ENCODE measurements at regions not wholly inside any gene's neighbourhood (a gene's known extent, or its start where the extent isn't known, plus 50 kb on each side); places are given as distances from the start of the nearest gene placed in this dataset.
"Not testable (repeated sequence)": the region's sequence is repeated elsewhere in the genome, so short reads cannot be mapped to it uniquely, and the experiment has no call there.

DNA sequence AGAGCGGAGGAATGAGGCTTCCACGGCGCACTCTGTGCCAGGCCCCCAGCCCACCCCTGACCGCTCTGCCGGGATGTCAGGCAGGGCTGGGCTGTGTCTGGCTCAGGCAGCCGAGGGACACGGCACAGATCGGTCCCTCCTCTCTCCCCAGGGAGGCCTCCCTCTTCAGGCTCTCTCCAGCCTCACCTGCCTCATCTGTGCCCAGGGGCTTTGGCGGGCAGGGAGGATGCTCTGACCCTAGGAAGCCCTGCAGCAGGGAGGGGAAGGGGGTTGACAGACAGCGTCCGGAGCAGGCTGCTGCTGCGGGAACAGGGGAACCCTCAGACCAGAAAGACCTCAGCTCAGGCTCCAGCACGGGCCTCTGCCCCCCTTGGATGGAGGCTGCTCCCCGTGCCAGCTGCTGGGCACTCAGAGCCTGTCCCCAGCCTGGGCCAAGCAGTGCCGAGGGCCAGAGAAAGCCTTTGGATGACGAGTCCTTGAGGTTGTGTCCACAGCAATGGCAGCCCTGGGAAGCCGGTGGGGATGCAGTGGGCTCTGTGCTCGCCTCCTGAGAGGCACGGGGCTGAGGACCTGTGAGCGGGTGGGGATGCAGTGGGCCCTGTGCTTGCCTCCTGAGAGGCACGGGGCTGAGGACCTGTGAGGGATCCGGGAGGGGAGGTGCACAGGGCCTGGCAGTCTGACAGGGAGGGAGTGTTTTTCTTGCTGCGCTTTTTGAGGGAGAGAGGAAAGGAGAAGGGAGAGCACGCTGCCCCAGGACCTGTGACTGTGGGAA is 66.9 kb downstream of the FOXL3 start:
- DNase-seq = no peak

DNA sequence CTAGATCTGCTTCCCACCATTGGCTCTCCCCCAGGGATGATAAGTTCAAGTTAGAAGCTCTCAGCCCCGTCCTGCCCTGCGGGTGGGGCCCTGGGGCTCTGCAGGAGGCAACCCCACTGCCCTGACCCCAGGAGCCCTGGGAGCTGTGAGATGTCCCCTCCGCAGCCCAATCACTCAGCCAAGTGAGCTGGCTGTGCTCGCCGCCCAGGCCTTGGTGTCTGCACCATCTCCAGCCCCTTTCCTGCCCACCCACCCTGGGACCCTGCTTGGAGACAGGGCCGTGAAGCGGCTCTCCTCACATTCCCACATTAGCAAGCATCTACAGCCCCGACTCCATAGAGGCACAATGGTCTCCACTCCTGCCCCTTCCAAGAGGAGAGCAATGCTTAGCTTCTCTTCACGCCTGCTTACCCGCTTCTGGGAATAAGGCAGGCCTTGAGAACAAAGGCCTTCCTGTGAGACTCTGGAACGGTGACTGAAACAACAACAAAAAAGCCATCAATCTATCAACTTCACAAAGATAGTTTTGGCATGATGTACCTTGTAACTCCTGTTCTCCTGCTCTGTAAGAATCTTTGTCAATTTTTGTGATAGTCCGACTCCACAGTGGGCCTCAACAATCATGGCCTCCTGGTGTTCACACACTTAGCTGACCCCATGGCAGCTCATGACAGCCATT is 67.7 kb downstream of the FOXL3 start:
- no peak for DNase-seq

DNA sequence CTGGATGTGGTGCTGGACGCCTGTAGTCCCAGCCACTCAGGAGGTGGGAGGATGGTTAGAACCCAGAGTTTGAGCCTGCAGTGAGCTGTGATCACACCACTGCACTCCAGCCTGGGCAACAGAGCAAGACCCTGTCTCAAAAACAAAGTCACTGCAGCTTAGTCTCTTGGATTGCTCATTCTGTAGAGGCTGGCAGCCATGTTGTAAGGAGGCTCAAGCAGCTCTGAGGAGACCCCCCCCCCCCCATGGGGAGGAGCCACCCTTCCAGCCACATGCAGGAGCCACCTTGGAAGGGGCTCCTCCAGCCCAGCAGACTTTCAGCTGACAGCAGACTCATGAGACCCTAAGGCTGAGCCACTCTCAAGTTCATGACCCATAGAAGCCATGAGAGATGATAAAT is 68.4 kb downstream of the FOXL3 start:
- DNase-seq = no peak

DNA sequence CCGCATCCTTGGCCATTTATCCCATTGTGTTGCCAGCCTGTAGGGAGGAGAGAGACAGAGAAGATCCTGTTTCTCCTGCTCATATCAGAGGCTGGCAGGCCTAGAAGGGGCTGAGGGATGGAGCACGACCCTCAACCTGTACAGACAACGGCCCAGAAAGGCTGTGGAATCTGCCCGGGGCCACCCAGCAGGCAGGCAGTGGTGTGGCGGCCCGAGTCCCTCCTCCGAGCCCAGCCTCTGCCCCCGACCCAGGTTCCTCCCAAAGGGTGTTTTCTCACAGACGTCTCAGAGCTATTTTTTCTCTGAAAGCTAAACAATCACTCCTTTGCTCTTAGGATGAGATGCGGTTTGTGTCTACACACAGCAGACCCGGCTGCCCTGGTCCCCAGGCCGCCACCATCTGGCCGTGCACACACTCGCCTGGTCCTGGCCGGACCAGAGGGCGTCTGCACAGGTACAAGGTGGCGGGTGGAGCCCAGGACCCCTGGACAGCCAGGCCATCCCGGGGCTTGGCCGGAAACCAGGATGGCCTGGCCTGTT is 69.3 kb downstream of the FOXL3 start:
- no peak for DNase-seq

DNA sequence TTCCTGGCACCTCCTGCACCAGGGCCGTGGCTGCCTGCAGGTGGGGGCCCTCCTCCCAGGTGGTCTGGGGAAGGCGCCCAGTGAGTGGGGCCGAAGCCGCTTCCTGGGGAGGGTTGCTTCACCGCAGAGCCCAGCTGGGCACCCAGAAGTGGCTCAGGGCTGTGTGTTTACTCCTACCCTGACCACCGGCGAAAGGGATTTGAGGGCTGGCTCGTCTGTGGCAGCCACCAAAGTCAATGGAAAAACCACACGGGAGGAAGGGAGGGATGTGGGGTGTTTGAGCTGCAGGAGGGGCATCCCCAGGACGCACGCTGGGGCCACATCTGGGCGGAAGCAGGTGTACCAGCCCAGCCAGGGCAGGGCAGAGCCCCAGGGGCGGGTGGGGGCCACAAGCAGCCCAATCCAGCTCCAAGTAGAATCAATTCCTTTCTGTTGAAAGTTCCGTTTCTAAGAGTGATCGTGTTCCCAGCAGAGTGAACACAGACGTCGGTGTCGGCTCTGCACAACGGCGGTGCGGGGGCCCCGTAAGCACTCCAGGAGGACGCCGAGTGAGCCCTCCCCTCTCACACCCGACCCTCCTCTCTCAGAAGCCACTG is 69.9 kb downstream of the FOXL3 start:
- no peak for DNase-seq

DNA sequence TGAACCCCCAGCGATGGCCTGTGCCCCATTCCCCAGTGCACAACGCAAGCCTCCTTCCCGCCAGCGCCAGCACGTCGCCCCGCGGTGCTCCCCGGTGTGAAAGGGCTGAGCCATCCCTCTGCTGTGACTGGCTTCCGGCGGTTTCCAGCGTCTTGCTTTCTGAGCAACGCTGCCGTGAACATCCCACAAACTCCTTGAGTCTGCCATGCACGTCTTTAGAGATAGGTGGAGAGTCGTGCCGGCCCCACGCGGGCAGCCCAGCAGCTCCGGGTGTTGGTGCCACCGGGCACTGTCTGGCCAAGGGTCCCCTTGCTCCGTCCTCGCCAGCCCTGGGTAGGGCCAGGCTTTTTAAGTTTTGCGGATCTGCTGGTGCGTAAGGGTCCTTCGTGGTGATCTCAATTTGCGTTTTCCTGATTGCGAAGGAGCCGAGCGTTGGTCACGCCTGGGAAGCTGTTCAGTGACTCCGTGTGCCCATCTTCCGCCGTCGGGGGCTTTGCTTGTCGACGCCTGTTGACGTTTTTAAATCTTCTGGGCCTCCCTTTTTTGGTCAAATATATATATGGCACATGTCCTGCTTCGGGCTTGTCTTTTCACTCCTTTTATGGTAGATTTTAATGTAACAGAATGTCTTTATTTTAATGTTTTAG is 70.6 kb downstream of the FOXL3 start:
- DNase-seq = peak; percentile 44

DNA sequence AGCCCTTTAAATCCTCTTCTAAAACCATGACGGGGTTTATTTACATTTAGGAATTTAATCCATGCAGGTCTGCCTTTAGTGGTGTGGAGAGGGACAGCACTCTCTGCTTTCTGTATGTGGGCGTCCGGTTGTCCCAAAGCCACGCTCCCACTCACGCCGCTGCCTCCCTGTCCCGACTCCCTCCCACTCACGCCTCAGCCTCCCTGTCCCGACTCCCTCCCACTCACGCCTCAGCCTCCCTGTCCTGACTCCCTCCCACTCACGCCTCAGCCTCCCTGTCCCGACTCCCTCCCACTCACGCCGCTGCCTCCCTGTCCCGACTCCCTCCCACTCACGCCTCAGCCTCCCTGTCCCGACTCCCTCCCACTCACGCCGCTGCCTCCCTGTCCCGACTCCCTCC is 71.2 kb downstream of the FOXL3 start:
- not testable (repeated sequence) for DNase-seq

DNA sequence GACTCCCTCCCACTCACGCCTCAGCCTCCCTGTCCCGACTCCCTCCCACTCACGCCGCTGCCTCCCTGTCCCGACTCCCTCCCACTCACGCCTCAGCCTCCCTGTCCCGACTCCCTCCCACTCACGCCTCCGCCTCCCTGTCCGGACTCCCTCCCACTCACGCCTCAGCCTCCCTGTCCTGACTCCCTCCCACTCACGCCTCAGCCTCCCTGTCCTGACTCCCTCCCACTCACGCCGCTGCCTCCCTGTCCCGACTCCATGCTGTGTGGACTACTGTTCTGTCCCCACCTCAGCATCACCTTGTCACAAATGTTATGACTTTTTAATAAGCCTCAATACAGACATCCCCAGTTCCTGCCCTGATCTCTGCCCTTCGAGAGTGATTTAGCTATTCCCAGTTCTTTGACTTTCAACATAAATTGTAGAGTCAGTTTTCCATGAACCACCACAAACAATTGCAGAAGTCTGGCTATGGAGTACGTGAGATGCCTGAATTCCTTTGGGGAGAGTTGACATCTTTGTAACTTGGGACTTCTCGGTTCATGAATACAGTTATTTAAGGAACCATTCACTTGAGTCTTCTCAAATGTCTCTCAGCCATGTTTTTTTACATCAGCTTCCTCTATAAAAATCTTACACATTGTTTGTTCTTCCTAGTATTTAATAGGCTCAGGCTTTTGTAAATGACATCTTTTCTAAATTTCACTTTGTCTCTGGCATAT is 71.9 kb downstream of the FOXL3 start:
- no peak for DNase-seq

DNA sequence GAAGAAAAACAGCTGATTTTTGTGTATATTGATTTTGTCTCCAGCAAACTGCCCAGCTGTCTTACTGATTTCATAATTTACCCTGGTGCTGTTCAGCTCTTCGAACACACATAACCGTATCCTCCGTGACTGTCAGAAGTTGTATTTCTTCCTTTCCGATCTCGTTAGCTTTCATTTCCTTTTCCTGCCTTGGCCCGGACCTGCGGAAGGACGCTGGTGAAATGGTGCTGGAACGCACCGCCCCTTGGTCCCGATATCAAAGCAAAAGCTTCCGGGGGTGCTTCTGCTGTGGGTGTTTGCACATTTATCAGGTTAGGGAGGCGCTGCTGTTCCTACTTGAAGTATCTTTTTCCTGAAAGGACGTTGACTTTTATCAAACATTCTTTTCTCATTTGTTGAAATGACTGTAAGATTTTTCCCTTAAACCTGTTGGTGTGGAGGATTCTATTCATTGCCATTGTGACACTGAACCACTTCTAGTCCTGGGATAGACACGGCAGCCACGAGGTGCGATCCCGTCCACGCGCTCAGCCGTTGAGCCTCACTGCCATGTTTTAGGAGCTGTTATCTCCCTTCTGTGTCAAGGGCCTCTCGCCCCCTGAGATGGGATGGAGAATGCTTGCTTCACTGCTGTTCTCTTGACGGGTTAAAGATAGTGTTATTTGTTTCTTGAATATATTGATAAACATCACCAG is 72.6 kb downstream of the FOXL3 start:
- no peak for DNase-seq

DNA sequence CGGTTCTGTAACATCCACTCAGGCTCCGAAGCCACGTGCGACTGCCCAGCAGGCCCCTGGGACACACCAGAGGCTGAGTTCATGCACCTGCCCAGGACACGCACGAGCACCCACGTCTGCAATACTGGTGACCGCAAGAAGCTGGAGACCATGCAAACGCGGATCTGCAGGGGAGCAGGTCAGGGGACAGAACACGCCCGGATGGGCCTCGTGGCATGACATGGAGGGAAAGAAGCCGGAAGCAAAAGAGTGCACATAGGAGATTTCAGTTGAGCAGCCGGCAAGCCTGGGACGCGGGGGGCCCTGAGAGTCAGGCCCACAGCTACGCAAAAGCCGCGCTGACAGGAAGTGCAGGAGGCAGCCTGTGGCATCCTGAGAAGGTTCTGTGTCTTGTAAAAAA is 73.7 kb downstream of the FOXL3 start:
- no peak for DNase-seq

DNA sequence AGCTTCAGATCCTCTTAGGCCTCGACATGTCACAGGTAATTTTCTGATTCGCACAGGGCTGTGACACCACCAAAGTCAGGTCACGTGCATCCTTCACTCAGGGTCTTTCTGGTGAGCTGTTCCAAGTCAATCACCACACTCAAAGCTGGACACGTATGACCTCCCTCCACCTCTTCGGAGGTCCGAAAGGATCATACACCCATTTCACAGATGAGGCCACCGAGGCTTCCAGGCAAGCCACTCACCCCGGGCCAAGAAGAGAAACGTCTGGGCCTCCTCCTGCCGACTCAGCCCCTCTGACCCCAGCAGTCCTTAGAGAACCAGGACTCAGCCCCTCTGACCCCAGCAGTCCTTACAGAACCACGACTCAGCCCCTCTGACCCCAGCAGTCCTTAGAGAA is 74.6 kb downstream of the FOXL3 start:
- no peak for DNase-seq

DNA sequence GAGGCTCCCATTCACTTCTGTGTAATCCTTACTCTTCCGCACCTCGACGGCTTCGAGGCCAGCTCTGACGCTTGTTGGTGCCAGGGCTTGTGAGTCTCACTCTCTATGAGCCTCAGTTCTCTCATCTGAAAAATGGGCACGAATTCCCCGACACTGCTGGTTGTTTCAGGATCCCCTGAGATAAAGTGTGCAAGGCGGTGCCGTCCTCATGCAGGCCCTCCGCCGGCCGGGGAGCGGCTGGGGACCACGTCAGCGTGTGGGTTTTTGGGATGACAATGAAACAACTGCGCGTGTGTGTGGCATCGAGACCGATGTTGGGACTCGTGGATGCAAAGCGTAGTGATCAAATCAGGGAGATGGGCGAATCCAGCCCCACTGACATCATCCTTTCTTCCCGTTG is 75.6 kb downstream of the FOXL3 start:
- no peak for DNase-seq

DNA sequence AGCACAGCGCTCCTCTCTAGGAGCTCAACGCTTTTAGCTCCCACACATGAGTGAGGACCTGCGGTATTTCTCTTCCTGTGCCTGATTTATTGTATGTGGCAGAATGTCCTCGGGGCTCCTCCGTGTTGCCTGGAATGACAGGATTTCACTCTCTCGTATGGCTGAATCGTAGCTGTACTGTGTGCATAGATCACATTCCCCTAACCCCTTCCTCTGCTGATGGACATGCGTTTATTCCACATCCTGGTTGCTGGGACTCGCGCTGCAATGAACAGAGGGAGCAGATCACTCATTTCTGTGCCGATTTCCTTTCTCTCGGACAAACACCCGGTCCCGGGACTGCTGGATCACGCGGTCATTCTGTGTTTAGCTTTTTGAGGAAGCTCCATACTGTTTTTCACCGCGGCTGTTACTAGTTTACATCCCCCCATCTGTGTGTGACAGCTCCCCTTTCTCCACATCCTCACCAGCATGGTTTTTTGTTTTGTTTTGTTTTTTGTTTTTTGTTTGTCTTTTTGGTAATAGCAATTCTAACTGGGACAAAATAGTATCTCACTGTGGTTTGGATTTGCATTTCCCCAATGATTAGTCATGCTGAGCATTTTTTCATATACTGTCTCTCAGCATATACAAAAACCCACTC is 76.3 kb downstream of the FOXL3 start:
- DNase-seq = no peak

DNA sequence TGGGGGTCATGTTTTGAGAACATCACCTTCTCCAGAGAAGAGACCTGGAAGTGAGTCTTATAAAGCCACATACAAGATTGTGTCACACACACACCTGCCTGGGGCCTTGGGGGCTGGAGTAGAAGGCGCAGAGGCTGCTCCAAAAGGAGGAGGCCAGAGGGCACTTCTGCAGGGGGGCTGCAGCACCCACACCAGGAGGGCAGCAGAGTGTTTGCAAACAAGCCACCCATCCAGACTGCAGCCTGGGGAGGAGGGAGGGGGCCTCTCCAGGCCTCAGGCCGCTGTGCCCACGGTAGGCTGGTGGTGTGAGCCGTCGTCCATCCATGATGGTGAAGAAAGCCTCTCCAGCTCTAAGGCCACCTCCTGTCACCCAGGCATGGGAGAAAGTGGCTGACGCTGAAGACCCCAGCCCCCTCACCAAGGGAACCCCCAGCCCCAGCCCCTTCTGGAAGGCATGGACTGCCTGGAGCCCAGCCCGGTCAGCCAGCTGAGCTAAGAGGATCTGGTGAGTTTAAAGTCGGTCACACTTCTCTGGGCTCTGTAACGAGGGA is 77.5 kb downstream of the FOXL3 start:
- no peak for DNase-seq

DNA sequence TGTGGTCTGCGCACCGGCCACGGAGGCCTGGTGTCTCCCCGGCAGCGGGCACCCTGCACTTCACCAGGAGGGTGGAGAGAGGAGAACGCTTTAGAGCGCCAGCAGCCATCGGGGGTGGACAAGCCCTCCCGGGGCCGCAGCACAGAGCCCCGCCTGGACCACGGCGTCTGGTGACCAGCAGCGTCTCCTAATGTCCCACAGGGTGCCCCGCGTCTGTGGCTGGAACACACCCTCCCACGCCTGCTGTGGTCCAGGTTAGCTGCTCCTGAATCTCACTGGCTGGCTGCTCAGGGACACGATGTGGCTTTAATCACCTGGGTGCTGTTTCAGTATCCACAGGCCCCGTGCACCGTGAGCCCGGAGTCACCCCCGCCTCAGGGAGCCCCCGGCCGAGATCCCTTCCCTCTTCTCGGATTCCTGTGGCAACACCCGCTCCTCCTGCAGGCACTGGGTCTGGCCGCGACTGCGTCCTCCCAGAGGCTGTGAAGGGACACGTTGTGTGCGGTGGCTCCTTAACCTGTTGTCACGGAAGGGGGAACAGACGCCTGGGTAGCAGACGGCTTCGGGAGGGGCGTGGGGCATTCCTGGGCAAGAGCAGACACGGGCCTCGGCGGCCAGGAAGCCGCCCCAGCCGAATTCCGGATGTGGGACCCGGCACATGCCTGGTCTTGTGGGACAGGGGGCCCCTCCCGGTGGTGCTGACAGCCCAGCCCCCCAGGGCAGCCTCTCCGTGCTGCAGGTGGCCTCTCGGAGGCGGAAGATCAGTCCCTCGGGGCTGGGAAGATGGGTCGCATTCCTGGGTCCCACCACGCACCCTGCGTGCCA is 78.9 kb downstream of the FOXL3 start:
- DNase-seq = no peak

DNA sequence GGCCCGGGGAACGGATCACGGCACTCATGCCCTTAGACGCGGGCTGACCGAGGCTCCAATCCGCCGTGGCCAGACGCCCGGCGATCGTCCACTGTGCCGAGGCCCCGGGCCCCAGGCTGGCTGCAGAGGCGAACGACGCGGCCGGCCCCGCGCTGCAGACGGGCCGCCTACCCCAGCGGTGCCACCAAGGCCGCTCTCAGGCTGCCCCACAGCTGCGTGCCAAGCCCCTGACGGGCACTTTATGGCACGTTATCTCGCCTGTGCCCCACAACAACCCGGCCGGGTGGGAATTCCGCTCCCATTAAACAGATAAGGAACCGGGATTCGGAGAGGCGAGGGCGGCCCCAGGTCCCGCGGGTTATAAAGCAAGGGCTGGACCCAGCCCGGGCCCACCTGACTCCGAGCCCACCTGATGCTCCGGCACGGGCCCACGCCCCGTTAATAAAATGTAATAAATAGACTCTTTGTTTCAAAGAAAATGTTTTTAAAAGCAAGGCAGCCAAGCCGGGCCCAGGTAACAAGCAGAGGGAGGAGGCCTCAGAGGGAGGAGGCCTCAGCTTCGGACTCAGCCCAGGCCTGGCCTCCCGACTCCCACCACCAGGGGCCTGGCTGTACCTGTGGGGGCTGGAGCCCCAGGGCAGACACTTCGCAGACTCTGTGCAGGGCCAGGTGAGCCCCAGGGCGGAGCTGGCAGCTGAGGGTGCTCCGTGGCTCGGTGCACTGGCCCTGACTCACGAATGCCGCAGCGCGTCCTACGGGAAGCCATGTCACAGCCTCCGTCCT is 79.7 kb downstream of the FOXL3 start:
- DNase-seq = no peak

DNA sequence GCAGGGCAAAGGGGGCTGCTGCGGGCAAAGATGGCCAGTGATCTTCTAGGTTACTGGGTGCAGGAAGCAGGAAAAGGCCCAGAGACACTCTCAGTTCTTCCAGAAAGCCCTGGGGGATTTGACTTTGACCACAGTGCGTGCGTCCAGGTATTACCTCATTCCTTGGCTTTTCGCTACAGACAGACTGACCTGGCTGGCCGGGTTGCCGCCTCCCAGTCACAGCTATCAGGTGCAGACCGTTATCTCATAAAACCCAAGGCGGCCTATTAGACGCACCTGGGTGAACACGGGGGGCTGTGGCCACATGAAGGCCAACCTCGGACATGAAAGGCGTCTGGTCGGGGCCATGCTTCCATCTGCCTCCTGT is 80.3 kb downstream of the FOXL3 start:
- DNase-seq = peak; percentile 10

DNA sequence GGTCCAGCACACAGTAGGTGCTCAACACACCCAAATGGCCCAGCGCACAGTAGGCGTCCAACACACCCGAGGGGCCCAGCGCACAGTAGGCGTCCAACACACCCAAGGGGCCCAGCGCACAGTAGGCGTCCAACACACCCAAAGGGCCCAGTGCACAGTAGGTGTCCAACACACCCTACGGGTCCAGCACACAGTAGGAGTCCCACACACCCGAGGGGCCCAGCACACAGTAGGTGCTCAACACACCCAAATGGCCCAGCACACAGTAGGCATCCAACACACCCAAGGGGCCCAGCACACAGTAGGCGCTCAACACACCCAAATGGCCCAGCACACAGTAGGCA is 80.8 kb downstream of the FOXL3 start:
- peak; percentile 7 for DNase-seq

DNA sequence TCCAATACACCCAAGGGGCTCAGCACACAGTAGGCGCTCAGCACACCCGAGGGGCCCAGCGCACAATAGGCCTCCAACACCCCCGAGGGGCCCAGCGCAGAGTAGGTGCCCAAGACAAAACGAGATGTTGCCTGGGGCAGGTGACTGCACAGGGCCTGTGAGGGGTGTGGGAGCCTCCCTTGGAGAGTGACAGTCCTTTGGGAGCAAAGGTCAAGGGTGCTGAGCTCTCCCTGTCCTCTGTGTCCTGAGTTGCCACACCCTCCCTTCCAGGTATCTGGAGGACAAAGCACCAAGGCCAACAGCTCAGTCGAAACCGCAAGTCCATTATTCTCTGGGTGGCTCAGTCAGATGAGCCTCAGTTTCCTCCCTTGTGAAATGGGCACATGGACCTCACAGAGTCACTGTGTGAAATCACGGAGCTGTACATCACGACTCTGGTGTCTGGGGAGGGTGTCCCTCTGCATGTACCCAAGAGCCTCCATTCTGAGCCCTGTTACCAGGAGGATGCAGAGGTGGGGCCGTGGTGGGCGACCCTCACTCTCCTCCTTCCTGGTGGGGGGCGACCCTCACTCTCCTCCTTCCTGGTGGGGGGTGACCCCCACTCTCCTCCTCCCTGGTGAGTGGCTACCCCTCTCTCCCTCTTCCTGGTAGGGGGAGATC is 81.3 kb downstream of the FOXL3 start:
- peak; percentile 12 for DNase-seq
